ENCODE measurements at regions not wholly inside any gene's neighbourhood (a gene's known extent, or its start where the extent isn't known, plus 50 kb on each side); places are given as distances from the start of the nearest gene placed in this dataset.

DNA sequence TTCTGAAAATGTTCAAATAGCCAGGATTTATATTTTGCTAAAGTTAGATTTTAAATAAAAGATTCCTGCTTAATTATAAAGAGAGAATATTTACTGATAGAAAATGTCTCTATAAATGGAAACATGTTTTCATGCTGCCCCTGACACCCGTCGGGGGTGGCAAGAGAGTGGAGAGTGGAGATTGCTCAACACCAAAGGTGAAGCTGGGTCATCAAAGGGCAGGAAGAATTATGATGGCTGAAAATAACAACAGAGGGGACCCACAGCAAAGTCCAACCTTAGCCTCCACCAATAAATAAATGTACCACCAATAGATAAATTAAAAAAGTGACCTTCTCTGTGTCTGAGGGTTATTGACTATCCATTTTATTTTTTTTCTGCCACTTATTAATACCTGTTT, 326.8 kb upstream of the GYPC start:
- Histone ChIP-seq H3K36me3 (ENCODE audit: control insufficient read depth in 4 of 4, insufficient read depth in 3 of 4, low read depth in 1 of 4, low read length in 3 of 4) (no peaks in the 10 kb centered on the region), H3K9me3 (ENCODE audit: control insufficient read depth in 4 of 4, low read length in 3 of 4) (peaks cover 3 to 7% (median 4%) of the 10 kb centered on the region in 4 donors), H3K4me1 (ENCODE audit: control insufficient read depth in 4 of 4, insufficient read depth in 4 of 4, low read length in 3 of 4) (no peaks in the 10 kb centered on the region), H3K27ac (ENCODE audit: low read depth in 1 of 2, low read length in 2 of 2) (no peak overlapping the region), H3K4me3 (ENCODE audit: low read depth in 1 of 3, low read length in 3 of 3) (no peak overlapping the region), H3K9ac (ENCODE audit: low read depth in 1 of 2, low read length in 2 of 2) (no peak overlapping the region), H3K27me3 (ENCODE audit: control insufficient read depth in 4 of 4, insufficient read depth in 4 of 4, low read length in 3 of 4) (peaks cover 0 to 3% (median 0%) of the 10 kb centered on the region in 4 donors)
- TF ChIP-seq, protein P1, sequence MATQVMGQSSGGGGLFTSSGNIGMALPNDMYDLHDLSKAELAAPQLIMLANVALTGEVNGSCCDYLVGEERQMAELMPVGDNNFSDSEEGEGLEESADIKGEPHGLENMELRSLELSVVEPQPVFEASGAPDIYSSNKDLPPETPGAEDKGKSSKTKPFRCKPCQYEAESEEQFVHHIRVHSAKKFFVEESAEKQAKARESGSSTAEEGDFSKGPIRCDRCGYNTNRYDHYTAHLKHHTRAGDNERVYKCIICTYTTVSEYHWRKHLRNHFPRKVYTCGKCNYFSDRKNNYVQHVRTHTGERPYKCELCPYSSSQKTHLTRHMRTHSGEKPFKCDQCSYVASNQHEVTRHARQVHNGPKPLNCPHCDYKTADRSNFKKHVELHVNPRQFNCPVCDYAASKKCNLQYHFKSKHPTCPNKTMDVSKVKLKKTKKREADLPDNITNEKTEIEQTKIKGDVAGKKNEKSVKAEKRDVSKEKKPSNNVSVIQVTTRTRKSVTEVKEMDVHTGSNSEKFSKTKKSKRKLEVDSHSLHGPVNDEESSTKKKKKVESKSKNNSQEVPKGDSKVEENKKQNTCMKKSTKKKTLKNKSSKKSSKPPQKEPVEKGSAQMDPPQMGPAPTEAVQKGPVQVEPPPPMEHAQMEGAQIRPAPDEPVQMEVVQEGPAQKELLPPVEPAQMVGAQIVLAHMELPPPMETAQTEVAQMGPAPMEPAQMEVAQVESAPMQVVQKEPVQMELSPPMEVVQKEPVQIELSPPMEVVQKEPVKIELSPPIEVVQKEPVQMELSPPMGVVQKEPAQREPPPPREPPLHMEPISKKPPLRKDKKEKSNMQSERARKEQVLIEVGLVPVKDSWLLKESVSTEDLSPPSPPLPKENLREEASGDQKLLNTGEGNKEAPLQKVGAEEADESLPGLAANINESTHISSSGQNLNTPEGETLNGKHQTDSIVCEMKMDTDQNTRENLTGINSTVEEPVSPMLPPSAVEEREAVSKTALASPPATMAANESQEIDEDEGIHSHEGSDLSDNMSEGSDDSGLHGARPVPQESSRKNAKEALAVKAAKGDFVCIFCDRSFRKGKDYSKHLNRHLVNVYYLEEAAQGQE (IDR thresholded peaks at IDR 0.05) = no peak
- no peak for TF ChIP-seq CTCF (IDR thresholded peaks at IDR 0.05; ENCODE audit: low read depth, low read length, missing input control)
- no peak for TF ChIP-seq HNF4G (IDR thresholded peaks at IDR 0.05)
- no peak for TF ChIP-seq FOXA2 (IDR thresholded peaks at IDR 0.05)
- TF ChIP-seq ZBTB33 (IDR thresholded peaks at IDR 0.05) = no peak
- TF ChIP-seq NR2F2 (IDR thresholded peaks at IDR 0.05) = no peak
- TF ChIP-seq, protein P2, sequence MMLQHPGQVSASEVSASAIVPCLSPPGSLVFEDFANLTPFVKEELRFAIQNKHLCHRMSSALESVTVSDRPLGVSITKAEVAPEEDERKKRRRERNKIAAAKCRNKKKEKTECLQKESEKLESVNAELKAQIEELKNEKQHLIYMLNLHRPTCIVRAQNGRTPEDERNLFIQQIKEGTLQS (IDR thresholded peaks at IDR 0.05) = no peak
- no peak for TF ChIP-seq RAD21 (IDR thresholded peaks at IDR 0.05)
- no peak for TF ChIP-seq HNF4A (conservative IDR thresholded peaks at IDR 0.05)
- TF ChIP-seq FOXA1 (IDR thresholded peaks at IDR 0.05) = no peak
- no peak for TF ChIP-seq RXRA (IDR thresholded peaks at IDR 0.05)
- no peak for DNase-seq (ENCODE audit: low spot score)
- 33% methylated on average over 2 of the region's 2 CpGs for WGBS

GRCh38 chr2:126342457-126342856, 313.5 kb upstream of the GYPC start:
- 80% methylated on average over 4 of the region's 4 CpGs for WGBS
- no peak overlapping the region for H3K9ac ChIP-seq (ENCODE audit: low read depth in 1 of 2, low read length in 2 of 2)
- no peaks in the 10 kb centered on the region for H3K4me1 ChIP-seq (ENCODE audit: control insufficient read depth in 4 of 4, insufficient read depth in 4 of 4, low read length in 3 of 4)
- H3K36me3 ChIP-seq (ENCODE audit: control insufficient read depth in 4 of 4, insufficient read depth in 3 of 4, low read depth in 1 of 4, low read length in 3 of 4) = no peaks in the 10 kb centered on the region
- H3K4me3 ChIP-seq (ENCODE audit: low read depth in 1 of 3, low read length in 3 of 3) = no peak overlapping the region
- peaks cover 0 to 5% (median 0%) of the 10 kb centered on the region in 4 donors for H3K9me3 ChIP-seq (ENCODE audit: control insufficient read depth in 4 of 4, low read length in 3 of 4)
- H3K27me3 ChIP-seq (ENCODE audit: control insufficient read depth in 4 of 4, insufficient read depth in 4 of 4, low read length in 3 of 4) = no peaks in the 10 kb centered on the region
- DNase-seq (ENCODE audit: low spot score) = no peak
- H3K27ac ChIP-seq (ENCODE audit: low read depth in 1 of 2, low read length in 2 of 2) = no peak overlapping the region
- TF ChIP-seq, protein P2 (IDR thresholded peaks at IDR 0.05) = no peak
- TF ChIP-seq TAF1 (conservative IDR thresholded peaks at IDR 0.05) = no peak
- no peak for TF ChIP-seq CTCF (IDR thresholded peaks at IDR 0.05; ENCODE audit: low read depth, low read length, missing input control)
- TF ChIP-seq HNF4G (IDR thresholded peaks at IDR 0.05) = no peak
- no peak for TF ChIP-seq SP1 (IDR thresholded peaks at IDR 0.05)
- TF ChIP-seq HNF4A (conservative IDR thresholded peaks at IDR 0.05) = no peak
- TF ChIP-seq, protein P1 (IDR thresholded peaks at IDR 0.05) = no peak
- TF ChIP-seq GABPA (IDR thresholded peaks at IDR 0.05 in 1 of 2, conservative IDR thresholded peaks at IDR 0.05 in 1 of 2) = no peak
- no peak for TF ChIP-seq RXRA (IDR thresholded peaks at IDR 0.05)
- TF ChIP-seq ZBTB33 (IDR thresholded peaks at IDR 0.05) = no peak
- no peak for TF ChIP-seq NR2F2 (IDR thresholded peaks at IDR 0.05)
- TF ChIP-seq JUND (IDR thresholded peaks at IDR 0.05) = no peak
